ENCODE measurements at regions not wholly inside any gene's neighbourhood (a gene's known extent, or its start where the extent isn't known, plus 50 kb on each side); places are given as distances from the start of the nearest gene placed in this dataset.
A peak's percentile ranks its signal among the peaks of the same experiment; 100 is the strongest.

DNA sequence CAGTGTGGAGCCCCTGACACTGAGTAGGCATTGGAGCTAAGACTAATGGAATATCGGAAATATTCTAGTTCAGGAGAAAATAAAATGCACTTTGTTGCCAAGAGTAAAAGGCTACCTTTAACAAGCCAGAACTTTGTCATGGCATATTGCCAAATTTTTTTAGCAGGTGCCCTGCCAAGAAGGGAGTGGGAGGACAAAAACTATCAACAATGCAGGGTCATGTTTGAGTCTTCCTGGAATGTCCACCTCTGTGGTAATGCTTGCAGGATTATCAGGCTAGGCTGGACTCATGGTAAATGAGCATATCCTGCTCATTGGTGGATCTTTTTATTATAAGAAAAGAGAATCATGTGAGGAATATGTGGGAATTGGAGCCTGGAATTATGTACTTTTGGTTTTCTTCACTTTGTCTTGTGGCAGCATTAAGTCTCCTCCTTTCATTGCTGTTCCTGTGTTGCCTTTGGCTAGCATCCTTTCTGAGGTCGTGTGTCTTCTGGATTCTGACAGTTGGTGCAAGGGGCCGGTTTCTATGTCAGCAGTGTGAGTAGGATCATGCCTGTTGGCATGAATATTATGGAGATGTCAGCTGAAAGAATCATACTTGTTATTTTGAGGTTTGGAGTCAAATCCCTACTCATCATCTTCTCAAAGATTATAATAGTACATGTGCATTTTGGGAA, 122.9 kb upstream of the SPRY2 start:
- Histone ChIP-seq H3K36me3 (ENCODE audit: control insufficient read depth, insufficient read depth, low read length) (no peaks in the 10 kb centered on the region), H3K27me3 (ENCODE audit: control insufficient read depth, insufficient read depth, low read length) (no peaks in the 10 kb centered on the region), H3K4me3 (ENCODE audit: low read depth, low read length) (no peak overlapping the region)
- TF ChIP-seq CTCF (IDR thresholded peaks at IDR 0.05; ENCODE audit: insufficient read depth, low read length, poor library complexity, severe bottlenecking): no peak
- DNase-seq (ENCODE audit: low read depth): no peak

- Histone ChIP-seq H3K27me3 (ENCODE audit: control insufficient read depth, insufficient read depth, low read length) (no peaks in the 10 kb centered on the region), H3K4me3 (ENCODE audit: low read depth, low read length) (no peak overlapping the region), H3K36me3 (ENCODE audit: control insufficient read depth, insufficient read depth, low read length) (no peaks in the 10 kb centered on the region)
- TF ChIP-seq CTCF (IDR thresholded peaks at IDR 0.05; ENCODE audit: insufficient read depth, low read length, poor library complexity, severe bottlenecking): no peak
- DNase-seq (ENCODE audit: low read depth): no peak
Observed at GRCh38 chr13:80462567-80462966, 121.6 kb upstream of the SPRY2 start.

GRCh38 chr13:80462037-80462436, 121.1 kb upstream of the SPRY2 start:
- TF ChIP-seq CTCF (IDR thresholded peaks at IDR 0.05; ENCODE audit: insufficient read depth, low read length, poor library complexity, severe bottlenecking): no peak
- DNase-seq (ENCODE audit: low read depth): no peak
- no peak overlapping the region for H3K4me3 ChIP-seq (ENCODE audit: low read depth, low read length)

GRCh38 chr13:80458543-80458942, 117.6 kb upstream of the SPRY2 start:
- TF ChIP-seq CTCF (IDR thresholded peaks at IDR 0.05; ENCODE audit: insufficient read depth, low read length, poor library complexity, severe bottlenecking): no peak
- H3K36me3 ChIP-seq (ENCODE audit: control insufficient read depth, insufficient read depth, low read length): no peaks in the 10 kb centered on the region
- H3K4me3 ChIP-seq (ENCODE audit: low read depth, low read length): no peak overlapping the region
- DNase-seq (ENCODE audit: low read depth): no peak
- no peaks in the 10 kb centered on the region for H3K27me3 ChIP-seq (ENCODE audit: control insufficient read depth, insufficient read depth, low read length)

More at GRCh38 chr13:80462037-80462436, 121.1 kb upstream of the SPRY2 start:
- Histone ChIP-seq H3K27me3 (ENCODE audit: control insufficient read depth, insufficient read depth, low read length) (no peaks in the 10 kb centered on the region), H3K36me3 (ENCODE audit: control insufficient read depth, insufficient read depth, low read length) (no peaks in the 10 kb centered on the region)

GRCh38 chr13:80454245-80454644, 113.3 kb upstream of the SPRY2 start:
- H3K4me3 ChIP-seq (ENCODE audit: low read depth, low read length): no peak overlapping the region
- no peaks in the 10 kb centered on the region for H3K27me3 ChIP-seq (ENCODE audit: control insufficient read depth, insufficient read depth, low read length)
- no peak for TF ChIP-seq CTCF (IDR thresholded peaks at IDR 0.05; ENCODE audit: insufficient read depth, low read length, poor library complexity, severe bottlenecking)
- H3K36me3 ChIP-seq (ENCODE audit: control insufficient read depth, insufficient read depth, low read length): no peaks in the 10 kb centered on the region
- DNase-seq (ENCODE audit: low read depth): peak; percentile 19

GRCh38 chr13:80452279-80452678, 111.4 kb upstream of the SPRY2 start:
- no peak for DNase-seq (ENCODE audit: low read depth)

More at GRCh38 chr13:80452279-80452678, 111.4 kb upstream of the SPRY2 start:
- no peaks in the 10 kb centered on the region for H3K36me3 ChIP-seq (ENCODE audit: control insufficient read depth, insufficient read depth, low read length)
- no peaks in the 10 kb centered on the region for H3K27me3 ChIP-seq (ENCODE audit: control insufficient read depth, insufficient read depth, low read length)
- H3K4me3 ChIP-seq (ENCODE audit: low read depth, low read length): no peak overlapping the region
- TF ChIP-seq CTCF (IDR thresholded peaks at IDR 0.05; ENCODE audit: insufficient read depth, low read length, poor library complexity, severe bottlenecking): no peak
